ENCODE measurements at regions not wholly inside any gene's neighbourhood (a gene's known extent, or its start where the extent isn't known, plus 50 kb on each side); places are given as distances from the start of the nearest gene placed in this dataset.

DNA sequence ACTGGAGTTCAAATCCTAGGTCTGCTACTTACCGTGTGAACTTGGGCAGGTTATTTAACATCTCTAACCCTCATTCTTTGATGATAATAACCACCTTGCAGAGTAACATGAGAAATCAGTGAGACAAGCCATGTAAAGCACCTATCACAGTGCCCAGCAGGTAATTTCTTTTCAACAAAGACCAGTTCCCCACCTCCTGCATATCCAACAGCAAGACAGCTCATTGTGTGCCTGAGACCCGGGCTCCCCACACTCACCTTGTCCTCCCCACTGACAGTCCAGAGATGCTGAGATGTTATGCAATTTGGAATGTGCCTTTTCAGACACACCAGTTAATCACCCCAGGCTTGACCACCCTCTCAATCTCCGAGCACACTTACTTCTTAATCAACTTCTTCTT is 367.6 kb upstream of the DAB1 start:
- TF ChIP-seq, protein P1, sequence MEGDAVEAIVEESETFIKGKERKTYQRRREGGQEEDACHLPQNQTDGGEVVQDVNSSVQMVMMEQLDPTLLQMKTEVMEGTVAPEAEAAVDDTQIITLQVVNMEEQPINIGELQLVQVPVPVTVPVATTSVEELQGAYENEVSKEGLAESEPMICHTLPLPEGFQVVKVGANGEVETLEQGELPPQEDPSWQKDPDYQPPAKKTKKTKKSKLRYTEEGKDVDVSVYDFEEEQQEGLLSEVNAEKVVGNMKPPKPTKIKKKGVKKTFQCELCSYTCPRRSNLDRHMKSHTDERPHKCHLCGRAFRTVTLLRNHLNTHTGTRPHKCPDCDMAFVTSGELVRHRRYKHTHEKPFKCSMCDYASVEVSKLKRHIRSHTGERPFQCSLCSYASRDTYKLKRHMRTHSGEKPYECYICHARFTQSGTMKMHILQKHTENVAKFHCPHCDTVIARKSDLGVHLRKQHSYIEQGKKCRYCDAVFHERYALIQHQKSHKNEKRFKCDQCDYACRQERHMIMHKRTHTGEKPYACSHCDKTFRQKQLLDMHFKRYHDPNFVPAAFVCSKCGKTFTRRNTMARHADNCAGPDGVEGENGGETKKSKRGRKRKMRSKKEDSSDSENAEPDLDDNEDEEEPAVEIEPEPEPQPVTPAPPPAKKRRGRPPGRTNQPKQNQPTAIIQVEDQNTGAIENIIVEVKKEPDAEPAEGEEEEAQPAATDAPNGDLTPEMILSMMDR (IDR thresholded peaks at IDR 0.05): no peak

DNA sequence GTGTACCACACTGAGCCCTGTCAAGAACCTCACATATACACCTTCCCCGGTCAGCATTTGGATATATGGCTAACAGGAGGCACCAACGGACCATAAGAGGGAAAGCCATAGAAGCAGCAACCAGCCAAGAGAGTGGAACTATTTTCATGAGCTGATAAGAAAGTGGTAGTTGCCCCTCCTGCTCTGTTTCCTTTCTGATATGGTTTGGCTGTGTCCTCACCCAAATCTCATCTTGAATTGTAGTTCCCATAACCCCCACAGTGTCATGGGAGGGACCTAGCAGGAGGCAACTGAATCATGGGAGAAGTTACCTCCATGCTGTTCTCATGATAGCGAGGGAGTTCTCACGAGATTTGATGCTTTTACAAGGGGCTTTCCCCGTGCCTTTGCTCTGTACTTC is 366.1 kb upstream of the DAB1 start:
- TF ChIP-seq, protein P1 (IDR thresholded peaks at IDR 0.05): no peak

DNA sequence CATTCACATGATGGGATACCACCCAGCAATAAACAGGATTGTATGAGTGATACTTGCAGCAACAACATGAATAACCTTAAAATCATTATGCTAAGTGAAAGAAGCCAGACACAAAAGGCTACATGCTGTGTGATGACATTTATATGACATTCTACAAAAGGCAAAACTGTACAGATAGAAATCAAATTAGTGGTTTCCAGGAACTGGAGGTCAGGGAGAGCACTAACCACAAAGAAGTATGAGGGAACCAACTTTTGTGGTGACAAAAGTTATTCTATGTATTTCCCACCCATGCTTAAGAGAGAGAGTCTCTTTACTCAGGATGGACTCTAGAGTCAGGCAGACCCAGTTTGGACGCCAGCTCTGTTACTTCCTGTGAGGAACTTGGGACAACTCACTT is 364.5 kb upstream of the DAB1 start:
- TF ChIP-seq, protein P1 (IDR thresholded peaks at IDR 0.05): no peak

DNA sequence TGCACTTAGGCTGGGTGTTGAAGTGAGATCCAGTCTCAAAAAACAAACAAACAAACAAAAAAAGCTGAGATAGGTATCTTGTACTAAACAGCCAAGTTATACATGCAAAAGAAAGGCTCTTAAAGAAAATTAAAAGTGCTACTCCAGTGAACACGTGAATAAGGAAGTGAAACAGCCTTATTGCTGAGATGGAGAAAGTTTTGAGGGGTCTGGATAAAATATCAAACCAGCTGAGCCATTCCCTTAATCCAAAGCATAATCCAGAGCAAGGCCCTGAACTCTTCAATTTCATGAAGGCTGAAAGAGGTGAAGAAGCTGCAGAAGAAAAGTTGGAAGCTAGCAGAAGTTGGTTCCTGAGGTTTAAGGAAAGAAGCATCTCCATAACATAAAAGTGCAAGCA is 360.5 kb upstream of the DAB1 start:
- TF ChIP-seq, protein P1 (IDR thresholded peaks at IDR 0.05): no peak

DNA sequence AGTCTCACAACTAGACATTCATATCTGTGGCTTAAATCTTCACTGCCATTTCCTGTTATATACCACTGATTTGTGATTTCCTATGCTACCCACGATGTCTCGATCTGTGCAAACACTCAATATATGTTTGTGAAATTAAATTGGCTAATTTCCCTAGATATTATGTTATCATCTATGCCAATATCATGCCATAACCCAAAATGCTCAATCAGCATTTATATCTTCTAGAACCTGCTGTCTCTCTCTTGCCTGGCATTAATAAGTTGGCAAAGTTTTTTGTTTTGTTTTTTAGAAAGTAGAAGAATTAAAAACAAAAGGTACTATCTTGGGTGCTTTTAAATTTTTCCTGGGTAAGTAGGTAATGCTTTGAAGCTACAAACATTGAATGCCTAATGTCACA is 358.5 kb upstream of the DAB1 start:
- TF ChIP-seq, protein P1 (IDR thresholded peaks at IDR 0.05): no peak

DNA sequence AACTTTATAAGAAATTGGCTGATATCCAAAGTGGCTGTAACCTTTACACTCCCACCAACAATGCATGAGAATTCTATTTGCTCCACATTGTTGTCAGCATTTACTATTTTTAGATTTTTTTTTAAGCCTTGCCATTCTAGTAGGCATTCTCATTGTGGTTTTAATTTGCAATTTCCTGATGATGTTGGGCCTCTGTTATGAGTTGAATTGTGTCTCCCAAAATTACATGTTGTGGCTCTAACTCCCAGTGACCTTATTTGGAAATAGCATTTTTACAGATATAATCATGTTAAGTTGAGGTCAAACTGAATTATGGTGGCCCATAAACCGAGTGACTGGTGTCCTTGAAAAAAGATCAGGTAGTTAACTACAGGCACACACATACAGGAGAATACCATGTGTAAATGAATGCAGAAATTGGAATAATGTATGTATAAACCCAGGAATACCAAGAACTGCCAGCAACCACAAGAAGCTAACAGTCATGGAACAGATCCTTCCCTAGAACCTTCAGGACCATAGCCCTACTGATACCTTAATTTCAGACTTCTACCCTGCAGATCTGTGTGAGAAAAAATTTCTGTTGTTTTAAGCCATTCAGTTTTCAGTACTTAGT is 348.8 kb upstream of the DAB1 start:
- TF ChIP-seq, protein P1 (IDR thresholded peaks at IDR 0.05): no peak

DNA sequence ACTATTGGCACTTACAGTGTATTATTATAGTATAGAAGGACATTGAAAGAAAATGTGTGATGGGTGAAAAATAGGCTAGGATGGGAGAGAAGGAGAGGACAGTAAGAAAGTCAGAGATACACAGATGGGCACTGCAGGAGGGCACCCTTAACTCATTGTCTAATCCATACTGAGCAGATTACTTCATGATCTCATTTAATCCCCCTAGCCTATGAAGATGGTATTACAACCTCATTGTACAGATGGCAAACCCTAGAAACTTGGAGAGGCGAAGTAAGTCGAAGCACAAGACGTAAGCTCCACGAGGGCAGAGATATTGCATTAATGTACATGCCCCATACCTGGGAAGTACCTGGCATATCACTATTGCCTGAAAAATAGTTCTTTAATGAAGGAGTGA is 346.9 kb upstream of the DAB1 start:
- TF ChIP-seq, protein P1 (IDR thresholded peaks at IDR 0.05): no peak

DNA sequence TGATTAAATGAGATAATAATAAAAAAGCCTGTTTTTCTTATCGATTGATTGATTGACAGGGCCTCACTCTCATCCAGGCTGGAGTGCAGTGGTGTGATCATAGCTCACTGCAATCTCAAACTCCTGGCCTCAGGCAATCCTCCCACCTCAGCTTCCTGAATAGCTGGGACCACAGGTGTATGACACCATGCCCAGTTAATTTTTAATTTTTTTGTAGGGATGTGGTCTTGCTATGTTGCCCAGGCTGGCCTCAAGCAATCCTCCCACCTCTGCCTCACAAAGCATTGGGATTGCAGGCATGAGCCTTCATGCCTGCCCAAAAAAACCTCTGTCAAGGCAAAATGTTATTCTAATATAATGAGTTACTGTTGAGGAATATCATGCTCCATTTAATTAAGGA is 346.4 kb upstream of the DAB1 start:
- TF ChIP-seq, protein P1 (IDR thresholded peaks at IDR 0.05): no peak
